Brain microvascular endothelial cell (primary cell): ENCODE measurements at regions not wholly inside any gene's neighbourhood (a gene's known extent, or its start where the extent isn't known, plus 50 kb on each side); places are given as distances from the start of the nearest gene placed in this dataset.

ENCODE experiments used
- DNase-seq: peaks from one replicate; pipeline ENCODE4 v3.0.0-alpha.2; 2020
- H3K27ac ChIP-seq: fragments of 250-450 bp; sonication (Bioruptor Pico); 2 replicates; pipeline ENCODE4 v1.5.1; 2020; ENCODE audit warnings: mild to moderate bottlenecking, moderate library complexity
- H3K27me3 ChIP-seq: fragments of 250-450 bp; sonication (Bioruptor Pico); replicated peaks from 2 replicates; pipeline ENCODE4 v1.5.1; 2020; ENCODE audit warnings: mild to moderate bottlenecking
- H3K36me3 ChIP-seq: fragments of 250-450 bp; sonication (Bioruptor Pico); replicated peaks from 2 replicates; pipeline ENCODE4 v1.5.1; 2020; ENCODE audit warnings: mild to moderate bottlenecking
- H3K4me3 ChIP-seq: 2 replicates; pipeline ENCODE4 v1.5.1; 2011; ENCODE audit warnings: low read depth, mild to moderate bottlenecking, control low read depth, low read length, moderate library complexity
- CTCF ChIP-seq: IDR thresholded peaks from 2 replicates; pipeline ENCODE4 v1.5.1; 2011; ENCODE audit warnings: low read depth, mild to moderate bottlenecking, moderate library complexity, low read length, control low read depth, inconsistent platforms; ENCODE audit errors: missing control alignments
- in situ Hi-C: cut with HindIII; loops from 2 replicates; pipeline ENCODE4 v1.10.0; 2017; ENCODE audit warnings: low sequenced_read_pairs, low pct_ligation_motif_present

- DNase-seq, result no peak
Measured at GRCh38 chr1:209463441-209463840, 120.1 kb upstream of the CAMK1G start.

GRCh38 chr1:209473025-209473424, 110.5 kb upstream of the CAMK1G start:
- Histone ChIP-seq H3K27ac (no peak overlapping the region), H3K4me3 (no peak overlapping the region), H3K27me3 (no peaks in the 10 kb centered on the region), H3K36me3 (no peaks in the 10 kb centered on the region)
- no peak for TF ChIP-seq CTCF
- no peak for DNase-seq
- in situ Hi-C loops, result no loop called here

More at GRCh38 chr1:209463441-209463840, 120.1 kb upstream of the CAMK1G start:
- H3K27me3 ChIP-seq, result no peaks in the 10 kb centered on the region
- H3K4me3 ChIP-seq, result no peak overlapping the region
- no peaks in the 10 kb centered on the region for H3K36me3 ChIP-seq
- in situ Hi-C loops, result no loop called here
- TF ChIP-seq CTCF, result no peak
- H3K27ac ChIP-seq, result no peak overlapping the region

GRCh38 chr1:209480345-209480744, 103.2 kb upstream of the CAMK1G start:
- no peak for DNase-seq
- H3K36me3 ChIP-seq, result no peaks in the 10 kb centered on the region
- no peak overlapping the region for H3K27ac ChIP-seq
- TF ChIP-seq CTCF, result no peak
- no peaks in the 10 kb centered on the region for H3K27me3 ChIP-seq
- in situ Hi-C loops, result no loop called here
- H3K4me3 ChIP-seq, result no peak overlapping the region

GRCh38 chr1:209483691-209484090, 99.8 kb upstream of the CAMK1G start:
- Histone ChIP-seq H3K27ac (no peak overlapping the region), H3K27me3 (no peaks in the 10 kb centered on the region), H3K36me3 (no peaks in the 10 kb centered on the region), H3K4me3 (no peak overlapping the region)
- TF ChIP-seq CTCF, result no peak
- DNase-seq, result no peak
- in situ Hi-C loops, result no loop called here

- H3K4me3 ChIP-seq, result no peak overlapping the region
- H3K36me3 ChIP-seq, result no peaks in the 10 kb centered on the region
- in situ Hi-C loops, result no loop called here
- TF ChIP-seq CTCF, result no peak
- no peak for DNase-seq
- H3K27ac ChIP-seq, result no peak overlapping the region
- no peaks in the 10 kb centered on the region for H3K27me3 ChIP-seq
Measured at GRCh38 chr1:209484429-209484828, 99.1 kb upstream of the CAMK1G start.

- TF ChIP-seq CTCF, result no peak
- in situ Hi-C loops, result no loop called here
- DNase-seq, result peak; percentile 46
- Histone ChIP-seq H3K4me3 (no peak overlapping the region), H3K27ac (no peak overlapping the region), H3K27me3 (no peaks in the 10 kb centered on the region), H3K36me3 (no peaks in the 10 kb centered on the region)
Measured at GRCh38 chr1:209485167-209485566, 98.3 kb upstream of the CAMK1G start.
